ENCODE measurements at regions not wholly inside any gene's neighbourhood (a gene's known extent, or its start where the extent isn't known, plus 50 kb on each side); places are given as distances from the start of the nearest gene placed in this dataset.

GRCh38 chrX:13177921-13178566, 133.6 kb upstream of the FAM9C start:
- TF ChIP-seq TAF1 (IDR thresholded peaks at IDR 0.05; ENCODE audit: borderline replicate concordance, low read depth, low read length): no peak
- no peak for TF ChIP-seq POLR2AphosphoS5 (IDR thresholded peaks at IDR 0.05; ENCODE audit: low read depth, low read length)
- TF ChIP-seq POLR2A (IDR thresholded peaks at IDR 0.05; ENCODE audit: low read depth, low read length): no peak
- DNase-seq (ENCODE audit: insufficient read length) (no peak), FAIRE-seq (peak; percentile 36)

- FAIRE-seq: no peak
- DNase-seq (ENCODE audit: insufficient read length): no peak
- TF ChIP-seq POLR2A (IDR thresholded peaks at IDR 0.05; ENCODE audit: low read depth, low read length) (no peak), TAF1 (IDR thresholded peaks at IDR 0.05; ENCODE audit: borderline replicate concordance, low read depth, low read length) (no peak), POLR2AphosphoS5 (IDR thresholded peaks at IDR 0.05; ENCODE audit: low read depth, low read length) (no peak)
These were observed 130.6 kb upstream of the FAM9C start for GRCh38 chrX:13175056-13175455.

- TF ChIP-seq POLR2AphosphoS5 (IDR thresholded peaks at IDR 0.05; ENCODE audit: low read depth, low read length): no peak
- TF ChIP-seq POLR2A (IDR thresholded peaks at IDR 0.05; ENCODE audit: low read depth, low read length): no peak
- TF ChIP-seq TAF1 (IDR thresholded peaks at IDR 0.05; ENCODE audit: borderline replicate concordance, low read depth, low read length): no peak
- DNase-seq (ENCODE audit: insufficient read length) (no peak), FAIRE-seq (peak; percentile 44)
These were observed 126.6 kb upstream of the FAM9C start for GRCh38 chrX:13170966-13171558.

GRCh38 chrX:13169684-13170083, 125.3 kb upstream of the FAM9C start:
- no peak for DNase-seq (ENCODE audit: insufficient read length)
- TF ChIP-seq POLR2AphosphoS5 (IDR thresholded peaks at IDR 0.05; ENCODE audit: low read depth, low read length) (no peak), POLR2A (IDR thresholded peaks at IDR 0.05; ENCODE audit: low read depth, low read length) (no peak), TAF1 (IDR thresholded peaks at IDR 0.05; ENCODE audit: borderline replicate concordance, low read depth, low read length) (no peak)
- FAIRE-seq: no peak

GRCh38 chrX:13168269-13168668, 123.8 kb upstream of the FAM9C start:
- FAIRE-seq (no peak), DNase-seq (ENCODE audit: insufficient read length) (no peak)
- TF ChIP-seq POLR2A (IDR thresholded peaks at IDR 0.05; ENCODE audit: low read depth, low read length) (no peak), TAF1 (IDR thresholded peaks at IDR 0.05; ENCODE audit: borderline replicate concordance, low read depth, low read length) (no peak), POLR2AphosphoS5 (IDR thresholded peaks at IDR 0.05; ENCODE audit: low read depth, low read length) (no peak)

- TF ChIP-seq POLR2AphosphoS5 (IDR thresholded peaks at IDR 0.05; ENCODE audit: low read depth, low read length) (no peak), POLR2A (IDR thresholded peaks at IDR 0.05; ENCODE audit: low read depth, low read length) (no peak), TAF1 (IDR thresholded peaks at IDR 0.05; ENCODE audit: borderline replicate concordance, low read depth, low read length) (no peak)
- DNase-seq (ENCODE audit: insufficient read length) (no peak), FAIRE-seq (peak; percentile 95)
These were observed 123.2 kb upstream of the FAM9C start for GRCh38 chrX:13167481-13168231.

- TF ChIP-seq POLR2AphosphoS5 (IDR thresholded peaks at IDR 0.05; ENCODE audit: low read depth, low read length): no peak
- no peak for TF ChIP-seq TAF1 (IDR thresholded peaks at IDR 0.05; ENCODE audit: borderline replicate concordance, low read depth, low read length)
- no peak for TF ChIP-seq POLR2A (IDR thresholded peaks at IDR 0.05; ENCODE audit: low read depth, low read length)
- FAIRE-seq: peak; percentile 85
- no peak for DNase-seq (ENCODE audit: insufficient read length)
These were observed 121.1 kb upstream of the FAM9C start for GRCh38 chrX:13165266-13166189.

- TF ChIP-seq POLR2A (IDR thresholded peaks at IDR 0.05; ENCODE audit: low read depth, low read length) (no peak), TAF1 (IDR thresholded peaks at IDR 0.05; ENCODE audit: borderline replicate concordance, low read depth, low read length) (no peak), POLR2AphosphoS5 (IDR thresholded peaks at IDR 0.05; ENCODE audit: low read depth, low read length) (no peak)
- FAIRE-seq (no peak), DNase-seq (ENCODE audit: insufficient read length) (no peak)
These were observed 120.2 kb upstream of the FAM9C start for GRCh38 chrX:13164611-13165010.

- DNase-seq (ENCODE audit: insufficient read length) (no peak), FAIRE-seq (peak; percentile 36)
- TF ChIP-seq POLR2A (IDR thresholded peaks at IDR 0.05; ENCODE audit: low read depth, low read length): no peak
- TF ChIP-seq TAF1 (IDR thresholded peaks at IDR 0.05; ENCODE audit: borderline replicate concordance, low read depth, low read length): no peak
- TF ChIP-seq POLR2AphosphoS5 (IDR thresholded peaks at IDR 0.05; ENCODE audit: low read depth, low read length): no peak
These were observed 118.5 kb upstream of the FAM9C start for GRCh38 chrX:13162772-13163410.

GRCh38 chrX:13159886-13160285, 115.5 kb upstream of the FAM9C start:
- FAIRE-seq (no peak), DNase-seq (ENCODE audit: insufficient read length) (no peak)
- TF ChIP-seq POLR2A (IDR thresholded peaks at IDR 0.05; ENCODE audit: low read depth, low read length) (no peak), TAF1 (IDR thresholded peaks at IDR 0.05; ENCODE audit: borderline replicate concordance, low read depth, low read length) (no peak), POLR2AphosphoS5 (IDR thresholded peaks at IDR 0.05; ENCODE audit: low read depth, low read length) (no peak)

All from GM12892 (cell line).